ENCODE measurements at regions not wholly inside any gene's neighbourhood (a gene's known extent, or its start where the extent isn't known, plus 50 kb on each side); places are given as distances from the start of the nearest gene placed in this dataset.

DNA sequence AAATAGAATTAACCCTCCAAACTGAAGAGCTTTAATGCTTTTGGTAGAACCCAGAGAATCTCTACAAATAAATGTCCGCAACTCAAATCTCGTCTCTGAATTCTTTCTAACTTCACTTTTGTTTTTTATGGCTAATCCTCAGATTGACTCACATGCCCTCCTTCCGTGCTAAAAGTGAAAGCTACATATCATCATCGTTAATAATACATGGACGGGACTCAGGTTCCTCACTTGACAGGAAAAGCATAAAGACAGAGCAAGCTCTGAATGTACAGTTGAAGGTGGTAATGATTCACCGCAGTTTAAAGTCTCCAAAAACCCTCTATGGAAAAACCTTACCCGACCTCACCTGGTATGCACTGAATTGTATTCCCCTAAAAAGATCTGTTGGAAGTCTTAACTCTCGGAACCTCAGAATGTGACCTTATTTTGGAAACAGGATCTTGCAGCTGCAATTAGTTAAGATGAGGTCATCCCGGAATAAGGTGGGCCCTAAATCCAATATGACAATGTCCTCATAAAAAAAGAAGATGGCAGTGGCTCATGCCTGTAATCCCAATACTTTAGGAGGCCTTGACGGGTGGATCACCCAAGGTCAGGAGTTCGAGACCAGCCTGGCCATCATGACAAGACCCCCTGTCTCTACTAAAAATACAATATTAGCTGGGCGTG is 147.4 kb upstream of the FOXN3 start:
- peaks cover 0 to 4% of the 10 kb centered on the region in 2 donors for H3K4me1 ChIP-seq
- no peak overlapping the region for H3K4me3 ChIP-seq
- H3K27me3 ChIP-seq, result no peaks in the 10 kb centered on the region
- DNase-seq (ENCODE audit: low spot score), result no peak
- TF ChIP-seq, protein P1, sequence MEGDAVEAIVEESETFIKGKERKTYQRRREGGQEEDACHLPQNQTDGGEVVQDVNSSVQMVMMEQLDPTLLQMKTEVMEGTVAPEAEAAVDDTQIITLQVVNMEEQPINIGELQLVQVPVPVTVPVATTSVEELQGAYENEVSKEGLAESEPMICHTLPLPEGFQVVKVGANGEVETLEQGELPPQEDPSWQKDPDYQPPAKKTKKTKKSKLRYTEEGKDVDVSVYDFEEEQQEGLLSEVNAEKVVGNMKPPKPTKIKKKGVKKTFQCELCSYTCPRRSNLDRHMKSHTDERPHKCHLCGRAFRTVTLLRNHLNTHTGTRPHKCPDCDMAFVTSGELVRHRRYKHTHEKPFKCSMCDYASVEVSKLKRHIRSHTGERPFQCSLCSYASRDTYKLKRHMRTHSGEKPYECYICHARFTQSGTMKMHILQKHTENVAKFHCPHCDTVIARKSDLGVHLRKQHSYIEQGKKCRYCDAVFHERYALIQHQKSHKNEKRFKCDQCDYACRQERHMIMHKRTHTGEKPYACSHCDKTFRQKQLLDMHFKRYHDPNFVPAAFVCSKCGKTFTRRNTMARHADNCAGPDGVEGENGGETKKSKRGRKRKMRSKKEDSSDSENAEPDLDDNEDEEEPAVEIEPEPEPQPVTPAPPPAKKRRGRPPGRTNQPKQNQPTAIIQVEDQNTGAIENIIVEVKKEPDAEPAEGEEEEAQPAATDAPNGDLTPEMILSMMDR (IDR thresholded peaks at IDR 0.05), result no peak
- H3K9me3 ChIP-seq, result no peaks in the 10 kb centered on the region
- H3K27ac ChIP-seq, result peak overlapping the region; percentile 22 to 28
- H3K36me3 ChIP-seq, result no peaks in the 10 kb centered on the region

DNA sequence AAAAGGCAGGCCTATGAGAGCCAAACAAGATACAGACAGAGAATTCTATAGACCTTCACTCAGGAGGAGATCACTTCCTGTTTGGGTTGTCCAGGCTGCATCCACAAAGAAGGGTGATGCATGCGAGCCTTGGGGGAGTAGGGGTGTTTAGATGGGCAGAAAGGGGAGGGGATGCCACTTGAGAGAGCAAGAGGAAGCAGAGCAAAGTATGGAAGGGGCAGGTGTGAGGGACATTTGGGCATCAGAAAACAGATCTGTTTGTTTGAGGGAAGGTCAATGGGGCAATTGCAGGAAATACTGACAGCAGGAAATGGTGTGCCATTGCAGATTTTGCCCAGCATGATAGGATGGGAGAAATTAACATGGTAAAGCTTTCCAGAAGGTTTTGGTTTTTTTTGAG is 146.4 kb upstream of the FOXN3 start:
- no peak for DNase-seq (ENCODE audit: low spot score)
- Histone ChIP-seq H3K9me3 (no peaks in the 10 kb centered on the region), H3K27me3 (no peaks in the 10 kb centered on the region), H3K4me3 (no peak overlapping the region), H3K27ac (peak overlapping the region in 1 of 2 donors; percentile 28), H3K4me1 (no peaks in the 10 kb centered on the region), H3K36me3 (peaks cover under 1% of the 10 kb centered on the region)
- TF ChIP-seq, protein P1 (IDR thresholded peaks at IDR 0.05), result no peak

DNA sequence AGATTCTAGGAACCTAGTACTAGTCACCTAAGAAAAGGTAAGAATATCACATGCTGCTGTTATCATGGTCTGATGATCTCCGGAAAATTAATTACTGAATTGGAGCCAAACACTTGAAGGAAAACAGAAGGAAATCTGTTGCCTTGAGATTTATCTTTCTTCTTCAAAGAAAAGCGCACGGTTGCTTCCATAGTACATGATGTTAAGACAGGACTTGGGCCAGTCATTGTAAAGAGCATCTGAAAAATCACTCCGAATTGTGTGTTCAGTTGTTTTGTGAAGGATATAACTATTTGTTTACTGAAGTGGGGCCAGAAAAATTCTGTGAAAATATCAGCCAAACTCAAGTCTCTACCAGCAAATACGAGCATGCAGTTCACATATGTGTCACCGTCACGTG is 134.9 kb upstream of the FOXN3 start:
- Histone ChIP-seq H3K36me3 (no peaks in the 10 kb centered on the region), H3K4me3 (no peak overlapping the region), H3K27me3 (no peaks in the 10 kb centered on the region), H3K4me1 (peaks cover 0 to 13% of the 10 kb centered on the region in 2 donors), H3K9me3 (no peaks in the 10 kb centered on the region), H3K27ac (peak overlapping the region in 1 of 2 donors; percentile 2)
- TF ChIP-seq, protein P1 (IDR thresholded peaks at IDR 0.05), result no peak
- no peak for DNase-seq (ENCODE audit: low spot score)

DNA sequence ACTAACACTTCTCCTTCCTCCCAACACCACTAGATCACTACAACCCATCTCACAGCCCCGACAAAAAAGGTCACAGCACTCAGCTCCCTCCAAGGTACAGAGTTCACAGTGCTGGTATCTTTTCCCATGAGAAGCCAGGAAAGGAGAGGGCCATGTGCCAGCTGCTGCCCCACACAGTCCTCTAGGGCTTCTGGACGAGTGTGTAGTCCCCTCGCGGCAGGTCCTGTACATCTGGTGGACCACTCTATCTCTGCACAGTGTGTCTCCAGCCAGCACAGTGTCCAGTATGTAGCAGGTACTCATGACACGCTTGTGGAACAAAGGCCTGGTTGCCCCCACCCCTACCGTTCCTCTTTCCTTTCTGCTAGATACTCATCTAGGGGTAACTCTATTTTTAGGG is 134.4 kb upstream of the FOXN3 start:
- Histone ChIP-seq H3K4me1 (peaks cover 0 to 13% of the 10 kb centered on the region in 2 donors), H3K27ac (peak overlapping the region in 1 of 2 donors; percentile 29), H3K4me3 (no peak overlapping the region), H3K9me3 (no peaks in the 10 kb centered on the region), H3K36me3 (no peaks in the 10 kb centered on the region), H3K27me3 (no peaks in the 10 kb centered on the region)
- DNase-seq (ENCODE audit: low spot score), result no peak
- TF ChIP-seq, protein P1 (IDR thresholded peaks at IDR 0.05), result no peak

DNA sequence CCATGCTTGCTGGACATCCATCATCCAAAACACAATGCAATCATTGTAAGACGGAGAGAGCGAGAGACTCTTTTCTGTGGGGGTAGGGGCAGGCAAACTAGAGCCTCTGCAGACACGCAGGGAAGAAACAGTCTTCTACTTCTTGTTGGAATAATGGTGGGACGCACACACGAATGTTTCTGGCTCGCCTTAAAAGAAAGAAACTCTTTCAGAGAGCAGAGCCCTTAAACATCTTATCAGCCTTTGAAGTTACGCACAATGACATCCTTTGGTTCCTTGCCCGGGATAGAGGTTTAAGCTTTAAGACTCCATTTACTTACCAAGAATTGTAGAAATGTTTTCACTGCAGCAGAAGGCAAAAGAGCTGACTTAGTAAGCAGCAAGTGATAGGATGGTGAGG is 133.8 kb upstream of the FOXN3 start:
- Histone ChIP-seq H3K27ac (no peak overlapping the region), H3K9me3 (no peaks in the 10 kb centered on the region), H3K36me3 (no peaks in the 10 kb centered on the region), H3K27me3 (no peaks in the 10 kb centered on the region), H3K4me1 (peaks cover 0 to 13% of the 10 kb centered on the region in 2 donors), H3K4me3 (no peak overlapping the region)
- DNase-seq (ENCODE audit: low spot score), result no peak
- TF ChIP-seq, protein P1 (IDR thresholded peaks at IDR 0.05), result no peak
